HepG2 (cell line): ENCODE measurements at regions not wholly inside any gene's neighbourhood (a gene's known extent, or its start where the extent isn't known, plus 50 kb on each side); places are given as distances from the start of the nearest gene placed in this dataset.

ENCODE experiments used
- AKNA ChIP-seq: sonication (generic); formaldehyde crosslinking; IDR thresholded peaks from 2 replicates; pipeline ENCODE4 v1.4.0; 2020; ENCODE audit warnings: missing genetic modification reagents, borderline replicate concordance
- BHLHE40 ChIP-seq: IDR thresholded peaks from 2 replicates; pipeline ENCODE4 v1.6.1; 2011; ENCODE audit warnings: low read length, improper control_type of control experiment
- E2F2 ChIP-seq: sonication (generic); formaldehyde crosslinking; IDR thresholded peaks from 2 replicates; pipeline ENCODE4 v1.4.0; 2020; ENCODE audit warnings: missing genetic modification reagents, borderline replicate concordance
- ESRRA ChIP-seq: sonication (generic); formaldehyde crosslinking; IDR thresholded peaks from 2 replicates; pipeline ENCODE4 v1.5.1; 2020; ENCODE audit warnings: mild to moderate bottlenecking, low read depth, missing genetic modification reagents
- GFI1 ChIP-seq: sonication (generic); formaldehyde crosslinking; IDR thresholded peaks from 2 replicates; pipeline ENCODE4 v1.5.0; 2020; ENCODE audit warnings: missing genetic modification reagents, mild to moderate bottlenecking, borderline replicate concordance
- HDAC6 ChIP-seq: fragments of 200-600 bp; sonication (generic); IDR thresholded peaks from 2 replicates; pipeline ENCODE4 v1.7.0; 2017; ENCODE audit warnings: mild to moderate bottlenecking, antibody characterized with exemption, low read length, low read depth
- IKZF5 ChIP-seq: IDR thresholded peaks from 2 replicates; pipeline ENCODE4 v1.6.1; 2018; ENCODE audit warnings: missing genetic modification reagents, mild to moderate bottlenecking, missing compliant biosample characterization
- JUNB ChIP-seq: sonication (generic); formaldehyde crosslinking; IDR thresholded peaks from 2 replicates; pipeline ENCODE4 v1.8.0; 2022; ENCODE audit warnings: missing genetic modification reagents, mild to moderate bottlenecking, borderline replicate concordance
- KLF11 ChIP-seq: IDR thresholded peaks from 2 replicates; pipeline ENCODE4 v1.6.1; 2016; ENCODE audit warnings: missing compliant biosample characterization
- MTA1 ChIP-seq: sonication (generic); formaldehyde crosslinking; IDR thresholded peaks from 2 replicates; pipeline ENCODE4 v1.4.0; 2020; ENCODE audit warnings: missing genetic modification reagents, mild to moderate bottlenecking, borderline replicate concordance
- PAF1 ChIP-seq: IDR thresholded peaks from 2 replicates; pipeline ENCODE4 v1.6.1; 2016; ENCODE audit warnings: missing genetic modification reagents, missing compliant biosample characterization
- RARA ChIP-seq: IDR thresholded peaks from 2 replicates; pipeline ENCODE4 v1.6.1; 2016; ENCODE audit warnings: missing genetic modification reagents, missing compliant biosample characterization
- RFXAP ChIP-seq: sonication (generic); formaldehyde crosslinking; IDR thresholded peaks from 2 replicates; pipeline ENCODE4 v1.4.0; 2020; ENCODE audit warnings: missing genetic modification reagents, borderline replicate concordance
- SP2 ChIP-seq: sonication (generic); formaldehyde crosslinking; IDR thresholded peaks from 2 replicates; pipeline ENCODE4 v1.5.1; 2020; ENCODE audit warnings: mild to moderate bottlenecking, missing genetic modification reagents
- TFAP4 ChIP-seq: sonication (generic); IDR thresholded peaks from 2 replicates; pipeline ENCODE4 v1.6.1; 2016; ENCODE audit warnings: low read depth, borderline replicate concordance
- ZFP37 ChIP-seq: sonication (generic); formaldehyde crosslinking; IDR thresholded peaks from 2 replicates; pipeline ENCODE4 v1.4.0; 2020; ENCODE audit warnings: missing genetic modification reagents, borderline replicate concordance
- ZMYM4 ChIP-seq: sonication (generic); formaldehyde crosslinking; IDR thresholded peaks from 2 replicates; pipeline ENCODE4 v1.8.1; 2023; ENCODE audit warnings: mild to moderate bottlenecking, missing genetic modification reagents
- ZNF597 ChIP-seq: sonication (generic); formaldehyde crosslinking; IDR thresholded peaks from 2 replicates; pipeline ENCODE4 v1.5.0; 2020; ENCODE audit warnings: missing genetic modification reagents
- ZNF775 ChIP-seq: sonication (generic); formaldehyde crosslinking; IDR thresholded peaks from 2 replicates; pipeline ENCODE4 v1.4.0; 2020; ENCODE audit warnings: missing genetic modification reagents, mild to moderate bottlenecking, moderate library complexity, borderline replicate concordance
- ZSCAN9 ChIP-seq: IDR thresholded peaks from 2 replicates; pipeline ENCODE4 v1.6.1; 2016; ENCODE audit warnings: borderline replicate concordance

GRCh38 chr9:73050887-73051550 is 98.2 kb upstream of the ALDH1A1 start (continued):
- TF ChIP-seq TFAP4, result peak; percentile 88; the same call in 1 of the 2 replicates
- TF ChIP-seq SP2 (CRISPR knock-in tag), result no peak
- TF ChIP-seq RFXAP (CRISPR knock-in tag), result no peak
- no peak for TF ChIP-seq HDAC6
- peak; percentile 57 for TF ChIP-seq ZMYM4 (CRISPR knock-in tag)
- TF ChIP-seq ZNF597, result no peak
- TF ChIP-seq KLF11 (CRISPR knock-in tag), result no peak
- TF ChIP-seq AKNA (CRISPR knock-in tag), result no peak
- TF ChIP-seq IKZF5, result peak; percentile 34; the same call in 1 of the 2 replicates
- TF ChIP-seq ZFP37 (CRISPR knock-in tag), result no peak
- TF ChIP-seq E2F2 (CRISPR knock-in tag), result no peak
- TF ChIP-seq ZSCAN9 (CRISPR knock-in tag), result 0 out of 2 replicates have a peak, but pooled peaks have one; percentile 39
- no peak for TF ChIP-seq GFI1 (CRISPR knock-in tag)
- no peak for TF ChIP-seq BHLHE40
- TF ChIP-seq MTA1 (CRISPR knock-in tag), result no peak
- no peak for TF ChIP-seq JUNB (CRISPR knock-in tag)
- peak; percentile 85 for TF ChIP-seq RARA (CRISPR knock-in tag)
- TF ChIP-seq ZNF775 (CRISPR knock-in tag), result no peak
- no peak for TF ChIP-seq PAF1 (CRISPR knock-in tag)
- 0 out of 2 replicates have a peak, but pooled peaks have one; percentile 34 for TF ChIP-seq ESRRA (CRISPR knock-in tag)
